GM12873 (cell line): ENCODE measurements at regions not wholly inside any gene's neighbourhood (a gene's known extent, or its start where the extent isn't known, plus 50 kb on each side); places are given as distances from the start of the nearest gene placed in this dataset.

ENCODE experiments used
- TF ChIP-seq, protein P1 (sequence below): IDR thresholded peaks from 2 replicates; pipeline ENCODE4 v1.5.1; 2012; ENCODE audit warnings: low read depth, mild to moderate bottlenecking, moderate library complexity, low read length, control low read depth; ENCODE audit not compliant: insufficient read depth; ENCODE audit errors: missing control alignments

DNA sequence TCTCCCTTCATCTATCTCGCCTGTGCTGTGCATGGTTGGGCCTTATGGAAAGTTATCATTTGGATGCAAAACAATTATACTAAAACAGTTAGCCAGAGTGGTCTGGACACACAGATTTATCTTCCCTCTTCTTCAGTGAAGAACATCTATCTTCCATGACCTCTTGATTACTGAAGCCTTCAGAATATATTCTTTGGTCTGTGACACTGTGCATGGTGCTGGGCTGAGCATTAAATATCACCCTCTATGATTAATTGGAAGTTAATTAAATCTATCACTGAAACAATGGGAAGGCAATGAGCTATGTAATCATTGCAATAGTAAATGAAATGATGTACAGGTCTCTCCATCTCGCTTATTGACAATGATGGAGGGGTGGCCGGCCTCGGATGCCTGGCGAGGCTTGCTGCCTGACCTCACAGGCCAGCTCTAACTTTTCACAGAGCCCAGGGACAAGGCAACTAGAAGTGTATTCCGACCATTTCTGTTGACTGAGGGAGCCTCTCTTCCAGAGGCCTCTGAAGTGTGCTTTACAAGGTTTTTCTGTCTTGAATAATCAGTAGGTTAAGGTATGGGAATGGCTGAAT is 186.6 kb downstream of the NKX6-1 start:
- TF ChIP-seq, protein P1, sequence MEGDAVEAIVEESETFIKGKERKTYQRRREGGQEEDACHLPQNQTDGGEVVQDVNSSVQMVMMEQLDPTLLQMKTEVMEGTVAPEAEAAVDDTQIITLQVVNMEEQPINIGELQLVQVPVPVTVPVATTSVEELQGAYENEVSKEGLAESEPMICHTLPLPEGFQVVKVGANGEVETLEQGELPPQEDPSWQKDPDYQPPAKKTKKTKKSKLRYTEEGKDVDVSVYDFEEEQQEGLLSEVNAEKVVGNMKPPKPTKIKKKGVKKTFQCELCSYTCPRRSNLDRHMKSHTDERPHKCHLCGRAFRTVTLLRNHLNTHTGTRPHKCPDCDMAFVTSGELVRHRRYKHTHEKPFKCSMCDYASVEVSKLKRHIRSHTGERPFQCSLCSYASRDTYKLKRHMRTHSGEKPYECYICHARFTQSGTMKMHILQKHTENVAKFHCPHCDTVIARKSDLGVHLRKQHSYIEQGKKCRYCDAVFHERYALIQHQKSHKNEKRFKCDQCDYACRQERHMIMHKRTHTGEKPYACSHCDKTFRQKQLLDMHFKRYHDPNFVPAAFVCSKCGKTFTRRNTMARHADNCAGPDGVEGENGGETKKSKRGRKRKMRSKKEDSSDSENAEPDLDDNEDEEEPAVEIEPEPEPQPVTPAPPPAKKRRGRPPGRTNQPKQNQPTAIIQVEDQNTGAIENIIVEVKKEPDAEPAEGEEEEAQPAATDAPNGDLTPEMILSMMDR, result no peak

- TF ChIP-seq, protein P1, result no peak
These were observed 189.9 kb downstream of the NKX6-1 start for GRCh38 chr4:84309191-84309590.

GRCh38 chr4:84298023-84298718 is 200.9 kb downstream of the NKX6-1 start:
- TF ChIP-seq, protein P1, result no peak

GRCh38 chr4:84291969-84292368 is 207.1 kb downstream of the NKX6-1 start:
- TF ChIP-seq, protein P1, result no peak

DNA sequence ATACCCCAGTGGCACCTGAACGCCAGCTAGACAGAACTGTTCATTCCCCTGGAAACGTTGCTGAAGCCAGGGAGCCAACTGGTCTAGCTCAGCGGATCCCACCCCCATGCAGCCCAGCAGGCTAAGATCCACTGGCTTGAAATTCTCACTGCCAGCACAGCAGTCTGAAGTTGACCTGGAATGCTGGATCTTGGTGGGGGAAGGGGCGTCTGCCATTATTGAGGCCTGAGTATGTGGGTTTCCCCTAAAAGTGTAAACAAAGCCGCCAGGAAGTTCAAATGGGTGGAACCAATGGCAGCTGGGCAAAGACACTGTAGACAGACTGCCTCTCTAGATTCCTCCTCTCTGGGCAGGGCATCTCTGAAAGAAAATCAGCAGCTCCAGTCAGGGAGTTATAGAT is 213.0 kb downstream of the NKX6-1 start:
- TF ChIP-seq, protein P1, result no peak

- TF ChIP-seq, protein P1, result no peak
These were observed 219.4 kb downstream of the NKX6-1 start for GRCh38 chr4:84279678-84280077.

- TF ChIP-seq, protein P1, result no peak
These were observed 221.2 kb downstream of the NKX6-1 start for GRCh38 chr4:84277923-84278322.
